Sigmoid colon (tissue), 4 donors: ENCODE measurements at regions not wholly inside any gene's neighbourhood (a gene's known extent, or its start where the extent isn't known, plus 50 kb on each side); places are given as distances from the start of the nearest gene placed in this dataset.

ENCODE experiments used
- EP300 ChIP-seq, 4 donors: sonication (generic); formaldehyde crosslinking; IDR thresholded peaks; one replicate each; pipeline ENCODE4 v1.6.1; 2017; ENCODE audit warnings: antibody characterized with exemption in 4 of 4
- POLR2A ChIP-seq, 2 donors: fragments of 450-650 bp; IDR thresholded peaks; one replicate each; pipeline ENCODE4 v1.6.1; 2016; ENCODE audit warnings: antibody characterized with exemption in 2 of 2, mild to moderate bottlenecking in 2 of 2, moderate library complexity in 2 of 2
- POLR2AphosphoS5 ChIP-seq, 4 donors: sonication (generic); formaldehyde crosslinking; IDR thresholded peaks; one replicate each; pipeline ENCODE4 v1.6.1; 2017; ENCODE audit warnings: antibody characterized with exemption in 4 of 4
- TF ChIP-seq, protein P1 (sequence below), 4 experiments: fragments of 450-650 bp in 3 of 4; fragments of 200-600 bp in 1 of 4; IDR thresholded peaks; one replicate each; pipeline ENCODE4 v1.5.1; 2016 to 2019; ENCODE audit warnings: antibody characterized with exemption in 4 of 4, mild to moderate bottlenecking in 3 of 4, moderate library complexity in 2 of 4

- TF ChIP-seq, protein P1, sequence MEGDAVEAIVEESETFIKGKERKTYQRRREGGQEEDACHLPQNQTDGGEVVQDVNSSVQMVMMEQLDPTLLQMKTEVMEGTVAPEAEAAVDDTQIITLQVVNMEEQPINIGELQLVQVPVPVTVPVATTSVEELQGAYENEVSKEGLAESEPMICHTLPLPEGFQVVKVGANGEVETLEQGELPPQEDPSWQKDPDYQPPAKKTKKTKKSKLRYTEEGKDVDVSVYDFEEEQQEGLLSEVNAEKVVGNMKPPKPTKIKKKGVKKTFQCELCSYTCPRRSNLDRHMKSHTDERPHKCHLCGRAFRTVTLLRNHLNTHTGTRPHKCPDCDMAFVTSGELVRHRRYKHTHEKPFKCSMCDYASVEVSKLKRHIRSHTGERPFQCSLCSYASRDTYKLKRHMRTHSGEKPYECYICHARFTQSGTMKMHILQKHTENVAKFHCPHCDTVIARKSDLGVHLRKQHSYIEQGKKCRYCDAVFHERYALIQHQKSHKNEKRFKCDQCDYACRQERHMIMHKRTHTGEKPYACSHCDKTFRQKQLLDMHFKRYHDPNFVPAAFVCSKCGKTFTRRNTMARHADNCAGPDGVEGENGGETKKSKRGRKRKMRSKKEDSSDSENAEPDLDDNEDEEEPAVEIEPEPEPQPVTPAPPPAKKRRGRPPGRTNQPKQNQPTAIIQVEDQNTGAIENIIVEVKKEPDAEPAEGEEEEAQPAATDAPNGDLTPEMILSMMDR (IDR thresholded peaks at IDR 0.05): no peak
- TF ChIP-seq POLR2AphosphoS5 (IDR thresholded peaks at IDR 0.05): no peak
- TF ChIP-seq POLR2A (IDR thresholded peaks at IDR 0.05): no peak
- no peak for TF ChIP-seq EP300 (IDR thresholded peaks at IDR 0.05)
Observed at GRCh38 chr6:9623228-9623832, 791.5 kb downstream of the TFAP2A start.
